Mammary epithelial cell (primary cell): ENCODE measurements at regions not wholly inside any gene's neighbourhood (a gene's known extent, or its start where the extent isn't known, plus 50 kb on each side); places are given as distances from the start of the nearest gene placed in this dataset.
A peak's percentile ranks its signal among the peaks of the same experiment; 100 is the strongest.

Experiments
- EZH2 ChIP-seq: IDR thresholded peaks from 2 replicates; pipeline ENCODE4 v1.6.1; 2012; ENCODE audit warnings: low read length, inconsistent platforms, borderline replicate concordance
- TF ChIP-seq, protein P1 (sequence below), 2 donors: IDR thresholded peaks in 1 of 2; conservative IDR thresholded peaks in 1 of 2; 2 replicates each; pipeline ENCODE4 v1.5.1; 2011 to 2012; ENCODE audit warnings: inconsistent platforms in 2 of 2, low read length in 2 of 2, mild to moderate bottlenecking in 2 of 2, control low read depth in 1 of 2, low read depth in 1 of 2; ENCODE audit not compliant: insufficient read depth in 1 of 2; ENCODE audit errors: extremely low read depth in 1 of 2

DNA sequence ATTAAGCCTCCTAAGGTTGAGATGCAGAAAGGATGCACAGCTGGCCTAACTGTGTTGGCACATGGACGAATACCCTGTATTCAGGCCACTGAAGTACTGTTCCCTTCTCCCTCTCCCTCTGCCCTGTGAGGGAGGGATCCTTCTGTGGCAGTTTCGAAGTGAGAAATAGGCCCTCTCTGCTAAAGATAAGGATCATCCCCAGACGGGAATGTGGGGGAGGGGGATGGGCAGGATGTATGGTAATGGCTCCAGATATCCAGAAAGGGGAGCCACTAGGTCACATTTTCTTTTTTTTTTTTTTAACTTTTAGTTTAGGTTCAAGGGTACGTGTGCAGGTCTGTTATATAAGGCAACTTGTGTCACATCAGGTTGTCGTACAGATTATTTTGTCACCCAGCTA, 463.1 kb downstream of the TBL1XR1 start:
- TF ChIP-seq, protein P1, sequence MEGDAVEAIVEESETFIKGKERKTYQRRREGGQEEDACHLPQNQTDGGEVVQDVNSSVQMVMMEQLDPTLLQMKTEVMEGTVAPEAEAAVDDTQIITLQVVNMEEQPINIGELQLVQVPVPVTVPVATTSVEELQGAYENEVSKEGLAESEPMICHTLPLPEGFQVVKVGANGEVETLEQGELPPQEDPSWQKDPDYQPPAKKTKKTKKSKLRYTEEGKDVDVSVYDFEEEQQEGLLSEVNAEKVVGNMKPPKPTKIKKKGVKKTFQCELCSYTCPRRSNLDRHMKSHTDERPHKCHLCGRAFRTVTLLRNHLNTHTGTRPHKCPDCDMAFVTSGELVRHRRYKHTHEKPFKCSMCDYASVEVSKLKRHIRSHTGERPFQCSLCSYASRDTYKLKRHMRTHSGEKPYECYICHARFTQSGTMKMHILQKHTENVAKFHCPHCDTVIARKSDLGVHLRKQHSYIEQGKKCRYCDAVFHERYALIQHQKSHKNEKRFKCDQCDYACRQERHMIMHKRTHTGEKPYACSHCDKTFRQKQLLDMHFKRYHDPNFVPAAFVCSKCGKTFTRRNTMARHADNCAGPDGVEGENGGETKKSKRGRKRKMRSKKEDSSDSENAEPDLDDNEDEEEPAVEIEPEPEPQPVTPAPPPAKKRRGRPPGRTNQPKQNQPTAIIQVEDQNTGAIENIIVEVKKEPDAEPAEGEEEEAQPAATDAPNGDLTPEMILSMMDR (conservative IDR thresholded peaks at IDR 0.05 in 1 of 2, IDR thresholded peaks at IDR 0.05 in 1 of 2; ENCODE audit: extremely low read depth in 1 of 2, insufficient read depth in 1 of 2, low read depth in 1 of 2, low read length in 2 of 2) = peak in 1 of 2 donors; percentile 12
- TF ChIP-seq EZH2 = no peak
